ENCODE measurements at regions not wholly inside any gene's neighbourhood (a gene's known extent, or its start where the extent isn't known, plus 50 kb on each side); places are given as distances from the start of the nearest gene placed in this dataset.
A peak's percentile ranks its signal among the peaks of the same experiment; 100 is the strongest.

- peak; percentile 50; the same call in 1 of the 2 replicates for TF ChIP-seq CTCF (IDR thresholded peaks at IDR 0.05)
- no peaks in the 10 kb centered on the region for H3K9me3 Mint-ChIP-seq
- H3K36me3 Mint-ChIP-seq (ENCODE audit: low read depth), result no peaks in the 10 kb centered on the region
- DNase-seq, result no peak
- no peaks in the 10 kb centered on the region; the same call in 1 of the 2 replicates for H3K27me3 Mint-ChIP-seq (ENCODE audit: insufficient read depth)
- no peaks in the 10 kb centered on the region for H3K4me1 Mint-ChIP-seq (ENCODE audit: low read depth)
- H3K27ac Mint-ChIP-seq, result no peak overlapping the region
- H3K4me3 Mint-ChIP-seq, result no peak overlapping the region
These were observed 277.5 kb downstream of the CEMIP2 start for GRCh38 chr9:71490810-71491209.

- peak; percentile 1 for DNase-seq
- Mint-ChIP-seq H3K9me3 (no peaks in the 10 kb centered on the region), H3K4me3 (no peak overlapping the region), H3K27me3 (ENCODE audit: insufficient read depth) (no peaks in the 10 kb centered on the region; the same call in 1 of the 2 replicates), H3K4me1 (ENCODE audit: low read depth) (no peaks in the 10 kb centered on the region), H3K27ac (no peak overlapping the region), H3K36me3 (ENCODE audit: low read depth) (no peaks in the 10 kb centered on the region)
- no peak for TF ChIP-seq CTCF (IDR thresholded peaks at IDR 0.05)
These were observed 281.3 kb downstream of the CEMIP2 start for GRCh38 chr9:71487061-71487460.

- no peak overlapping the region for H3K4me3 Mint-ChIP-seq
- H3K27ac Mint-ChIP-seq, result no peak overlapping the region
- no peaks in the 10 kb centered on the region for H3K9me3 Mint-ChIP-seq
- no peaks in the 10 kb centered on the region for H3K36me3 Mint-ChIP-seq (ENCODE audit: low read depth)
- no peaks in the 10 kb centered on the region; the same call in 1 of the 2 replicates for H3K27me3 Mint-ChIP-seq (ENCODE audit: insufficient read depth)
- no peak for TF ChIP-seq CTCF (IDR thresholded peaks at IDR 0.05)
- DNase-seq, result no peak
- no peaks in the 10 kb centered on the region for H3K4me1 Mint-ChIP-seq (ENCODE audit: low read depth)
These were observed 283.0 kb downstream of the CEMIP2 start for GRCh38 chr9:71485326-71485725.

GRCh38 chr9:71483436-71483835, 284.9 kb downstream of the CEMIP2 start:
- TF ChIP-seq CTCF (IDR thresholded peaks at IDR 0.05), result no peak
- Mint-ChIP-seq H3K9me3 (no peaks in the 10 kb centered on the region), H3K27me3 (ENCODE audit: insufficient read depth) (no peaks in the 10 kb centered on the region; the same call in 1 of the 2 replicates), H3K4me3 (no peak overlapping the region), H3K36me3 (ENCODE audit: low read depth) (no peaks in the 10 kb centered on the region), H3K27ac (no peak overlapping the region), H3K4me1 (ENCODE audit: low read depth) (no peaks in the 10 kb centered on the region)
- DNase-seq, result no peak

GRCh38 chr9:71479621-71480020, 288.7 kb downstream of the CEMIP2 start:
- Mint-ChIP-seq H3K9me3 (no peaks in the 10 kb centered on the region), H3K4me3 (no peak overlapping the region), H3K4me1 (ENCODE audit: low read depth) (no peaks in the 10 kb centered on the region), H3K27ac (no peak overlapping the region), H3K27me3 (ENCODE audit: insufficient read depth) (no peaks in the 10 kb centered on the region; the same call in 1 of the 2 replicates), H3K36me3 (ENCODE audit: low read depth) (no peaks in the 10 kb centered on the region)
- TF ChIP-seq CTCF (IDR thresholded peaks at IDR 0.05), result no peak
- no peak for DNase-seq

GRCh38 chr9:71472400-71472799, 295.9 kb downstream of the CEMIP2 start:
- Mint-ChIP-seq H3K36me3 (ENCODE audit: low read depth) (no peaks in the 10 kb centered on the region), H3K27me3 (ENCODE audit: insufficient read depth) (peaks cover 6% of the 10 kb centered on the region; the same call in 1 of the 2 replicates), H3K27ac (no peak overlapping the region), H3K4me3 (no peak overlapping the region), H3K9me3 (no peaks in the 10 kb centered on the region), H3K4me1 (ENCODE audit: low read depth) (no peaks in the 10 kb centered on the region)
- TF ChIP-seq CTCF (IDR thresholded peaks at IDR 0.05), result no peak
- no peak for DNase-seq

Data from HFFc6 (cell line).